GM12873 (cell line): ENCODE measurements at regions not wholly inside any gene's neighbourhood (a gene's known extent, or its start where the extent isn't known, plus 50 kb on each side); places are given as distances from the start of the nearest gene placed in this dataset.

Experiments used
- CTCF ChIP-seq: IDR thresholded peaks from 2 replicates; pipeline ENCODE4 v1.5.1; 2012; ENCODE audit warnings: low read depth, mild to moderate bottlenecking, moderate library complexity, low read length, control low read depth; ENCODE audit not compliant: insufficient read depth; ENCODE audit errors: missing control alignments

GRCh38 chr2:66633631-66634030 lies 198.7 kb downstream of the MEIS1 start:
- no peak for TF ChIP-seq CTCF

GRCh38 chr2:66634784-66635183 lies 199.9 kb downstream of the MEIS1 start:
- no peak for TF ChIP-seq CTCF

GRCh38 chr2:66641685-66642084 lies 206.8 kb downstream of the MEIS1 start:
- TF ChIP-seq CTCF, result no peak

- TF ChIP-seq CTCF, result no peak
Observed at GRCh38 chr2:66649006-66649405, 214.1 kb downstream of the MEIS1 start.

GRCh38 chr2:66651295-66651694 lies 216.4 kb downstream of the MEIS1 start:
- TF ChIP-seq CTCF, result no peak

GRCh38 chr2:66660804-66661203 lies 225.9 kb downstream of the MEIS1 start:
- no peak for TF ChIP-seq CTCF

GRCh38 chr2:66661253-66662173 lies 226.6 kb downstream of the MEIS1 start:
- no peak for TF ChIP-seq CTCF
